ENCODE measurements at regions not wholly inside any gene's neighbourhood (a gene's known extent, or its start where the extent isn't known, plus 50 kb on each side); places are given as distances from the start of the nearest gene placed in this dataset.

- no peak for DNase-seq
Observed at GRCh38 chr11:28559492-28559891, 451.3 kb downstream of the METTL15 start.

DNA sequence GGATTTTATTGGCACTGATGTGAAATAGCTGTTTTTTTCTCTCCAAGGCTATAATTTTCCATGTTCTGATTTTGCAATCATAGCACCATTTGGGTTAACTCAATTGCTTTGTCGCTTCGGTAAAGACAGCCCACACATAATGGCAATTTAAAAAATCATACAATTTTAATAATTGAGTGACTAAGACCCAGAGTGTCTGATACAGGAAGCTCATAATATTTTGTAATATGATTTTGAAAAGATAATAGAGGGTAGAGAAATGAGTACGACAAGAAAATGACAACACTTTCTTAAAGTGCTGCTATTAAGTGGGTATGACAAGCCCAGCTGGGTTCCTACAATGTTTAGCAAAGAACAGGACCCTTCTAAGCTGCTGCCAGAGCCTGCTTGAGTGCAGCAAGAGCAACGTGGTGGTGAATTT lies 439.1 kb downstream of the METTL15 start:
- no peak for DNase-seq

GRCh38 chr11:28545536-28545935 lies 437.3 kb downstream of the METTL15 start:
- no peak for DNase-seq

DNA sequence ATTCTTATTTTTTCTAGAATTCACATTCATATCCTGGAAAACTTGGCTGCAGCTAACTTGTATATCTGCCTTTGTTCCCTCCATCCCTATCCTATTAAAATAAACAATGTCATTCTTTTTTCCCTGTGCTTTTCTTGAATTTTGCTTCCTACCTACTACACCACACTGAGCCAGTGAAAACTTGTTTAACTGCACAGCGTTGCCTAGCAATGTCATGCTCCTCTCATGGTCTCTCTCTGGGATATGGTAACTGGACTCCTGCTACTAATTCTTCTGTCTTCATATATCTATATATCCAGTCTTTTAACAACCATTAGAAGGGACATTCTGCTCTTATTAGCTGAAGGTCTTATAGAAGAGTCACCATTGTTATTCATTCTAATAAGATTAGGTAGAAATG lies 434.4 kb downstream of the METTL15 start:
- no peak for DNase-seq

GRCh38 chr11:28539239-28540030 lies 431.2 kb downstream of the METTL15 start:
- DNase-seq, result no peak

DNA sequence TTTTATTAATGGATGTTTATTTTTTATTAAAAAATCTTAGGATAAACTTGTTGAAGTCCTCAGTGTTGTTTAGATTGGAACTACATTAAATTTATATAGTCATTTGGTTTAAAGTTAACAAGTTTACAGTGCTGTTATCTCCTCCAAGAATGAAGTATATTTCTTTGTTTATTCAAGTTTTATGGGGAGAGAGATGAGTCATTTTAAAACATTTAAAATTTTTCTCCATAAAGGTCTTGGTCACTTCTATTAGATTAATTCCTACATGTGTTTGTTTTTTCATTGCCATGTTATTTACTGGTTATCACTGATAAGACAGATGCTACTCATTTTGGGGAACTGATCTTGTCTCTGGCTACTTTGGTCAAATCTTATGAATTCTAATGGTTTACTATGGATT lies 429.6 kb downstream of the METTL15 start:
- DNase-seq, result no peak

GRCh38 chr11:28536504-28537267 lies 428.5 kb downstream of the METTL15 start:
- DNase-seq, result no peak

- no peak for DNase-seq
Observed at GRCh38 chr11:28535677-28536076, 427.5 kb downstream of the METTL15 start.

DNA sequence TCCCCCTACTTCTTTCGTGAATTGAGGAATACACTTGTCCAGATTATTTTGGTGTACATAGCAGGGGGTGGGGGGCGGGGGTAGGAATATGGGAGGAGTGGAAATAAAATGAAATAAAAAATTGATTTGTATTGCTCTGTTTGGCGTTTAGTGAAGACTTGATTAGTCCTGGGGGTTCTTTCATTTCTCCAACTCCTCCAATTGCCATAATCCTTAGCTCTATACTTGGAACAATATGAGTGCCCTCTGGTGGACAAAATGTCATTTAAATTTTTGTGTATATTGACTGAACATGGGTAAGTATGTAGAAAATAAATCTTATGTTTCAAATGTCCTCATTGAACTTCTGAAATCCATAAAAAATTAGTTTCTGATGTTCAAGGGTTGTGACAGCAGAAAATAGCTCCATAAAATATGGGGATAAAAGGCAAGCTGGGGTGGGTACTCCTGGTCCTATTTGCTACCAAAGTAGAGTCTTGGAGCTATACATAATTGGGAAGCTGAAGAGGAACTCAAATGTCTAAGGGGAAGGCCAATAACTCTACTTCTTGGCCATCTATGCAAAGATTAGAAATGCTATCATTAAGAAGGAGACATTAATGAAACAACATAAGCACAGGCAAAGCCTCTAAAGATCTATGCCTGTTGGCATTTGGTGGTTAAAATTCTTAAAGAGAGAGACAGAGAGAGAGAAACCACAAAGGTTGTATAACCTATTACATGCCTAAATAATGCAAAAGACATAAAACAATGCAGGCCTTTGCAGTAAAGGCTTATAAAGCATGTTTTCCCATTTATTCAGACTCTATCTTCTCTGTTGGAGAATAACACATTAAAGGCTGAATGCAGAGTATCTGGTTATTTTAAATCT lies 421.6 kb downstream of the METTL15 start:
- peak in 1 of 2 donors; percentile 35 for DNase-seq

GRCh38 chr11:28529046-28529445 lies 420.9 kb downstream of the METTL15 start:
- no peak for DNase-seq

- no peak for DNase-seq
Observed at GRCh38 chr11:28528217-28528616, 420.0 kb downstream of the METTL15 start.

- no peak for DNase-seq
Observed at GRCh38 chr11:28526406-28526751, 418.2 kb downstream of the METTL15 start.

DNA sequence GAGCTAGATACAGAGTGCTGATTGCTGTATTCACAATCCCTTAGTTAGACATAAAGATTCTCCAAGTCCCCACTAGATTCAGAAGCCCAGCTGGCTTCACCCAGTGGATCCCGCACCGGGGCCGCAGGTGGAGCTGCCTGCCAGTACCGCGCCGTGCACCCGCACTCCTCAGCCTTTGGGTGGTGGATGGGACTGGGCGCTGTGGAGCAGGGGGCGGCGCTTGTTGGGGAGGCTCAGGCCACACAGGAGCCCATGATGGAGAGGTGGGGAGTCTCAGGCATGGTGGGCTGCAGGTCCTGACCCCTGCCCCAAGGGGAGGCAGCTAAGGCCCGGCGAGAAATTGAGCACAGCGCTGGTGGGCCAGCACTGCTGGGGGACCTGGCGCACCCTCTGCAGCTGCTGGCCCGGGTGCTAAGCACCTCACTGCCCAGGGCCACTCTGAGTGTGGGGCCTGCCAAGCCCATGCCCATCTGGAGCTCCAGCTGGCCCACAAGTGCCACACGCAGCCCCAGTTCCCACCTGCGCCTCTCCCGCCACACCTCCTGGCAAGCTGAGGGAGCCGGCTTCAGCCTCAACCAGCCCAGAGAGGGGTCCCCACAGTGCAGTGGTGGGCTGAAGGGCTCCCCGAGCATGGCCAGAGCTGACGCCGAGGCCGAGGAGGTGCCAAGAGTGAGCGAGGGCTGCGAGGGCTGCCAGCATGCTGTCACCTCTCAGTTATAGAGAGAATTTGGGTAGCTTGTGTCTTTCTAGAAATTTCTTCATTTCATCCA lies 417.6 kb downstream of the METTL15 start:
- DNase-seq, result no peak

DNA sequence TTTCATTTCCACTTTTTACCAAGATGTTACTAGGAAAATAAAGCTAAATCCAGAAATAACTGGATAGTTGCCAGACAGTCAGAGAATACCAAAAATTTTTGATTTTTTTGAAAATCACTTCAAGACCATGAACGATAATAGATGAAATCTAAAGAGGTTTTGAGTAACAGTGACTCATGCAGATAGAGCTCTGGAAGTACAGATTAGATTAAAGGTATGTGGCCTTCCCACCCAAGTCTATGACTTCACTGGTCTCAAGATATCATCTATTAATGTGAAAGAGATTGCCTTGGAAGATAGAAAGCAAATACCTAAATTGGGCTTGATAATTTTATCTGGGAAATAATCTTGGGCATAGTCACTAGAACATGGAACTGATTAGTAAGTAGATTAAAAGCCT lies 415.9 kb downstream of the METTL15 start:
- no peak for DNase-seq

- no peak for DNase-seq
Observed at GRCh38 chr11:28521075-28521474, 412.9 kb downstream of the METTL15 start.

DNA sequence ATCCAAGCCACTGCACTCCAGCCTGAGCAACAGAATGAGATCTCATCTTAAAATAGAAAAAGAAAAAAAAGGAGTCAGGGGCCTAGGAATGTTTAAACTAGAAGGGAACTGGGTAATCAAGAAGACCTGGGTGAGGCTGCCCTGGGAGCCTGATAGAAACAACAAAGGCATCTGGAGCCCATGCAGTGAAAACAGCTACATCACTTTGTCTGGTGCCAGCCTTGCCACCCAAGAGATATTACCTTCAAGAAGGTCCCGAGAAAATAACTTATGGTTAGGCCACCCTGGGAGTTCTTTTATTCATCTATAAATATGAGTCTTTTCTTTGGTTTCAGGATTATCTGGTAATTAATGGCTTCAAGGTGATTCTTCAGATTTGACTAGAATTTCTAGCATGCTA lies 412.1 kb downstream of the METTL15 start:
- DNase-seq, result no peak

DNA sequence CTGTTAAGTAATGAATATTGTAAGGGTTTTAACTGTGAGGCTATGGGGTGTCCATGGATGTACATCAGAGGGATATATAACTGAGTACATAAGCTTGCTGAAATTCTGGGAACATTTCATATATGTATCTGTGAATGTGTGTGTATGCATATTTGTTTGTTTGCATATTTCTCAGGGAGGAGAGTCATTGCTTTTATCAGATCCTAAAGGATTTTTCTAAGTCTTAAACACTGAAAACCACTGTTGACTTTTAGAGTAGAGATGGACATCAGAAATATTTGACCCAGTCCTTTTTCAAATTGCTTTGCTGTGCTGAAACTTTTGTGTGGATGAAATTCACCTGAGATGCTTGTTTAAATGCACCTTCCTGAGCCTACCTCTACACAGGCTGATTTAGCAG lies 410.6 kb downstream of the METTL15 start:
- no peak for DNase-seq

DNA sequence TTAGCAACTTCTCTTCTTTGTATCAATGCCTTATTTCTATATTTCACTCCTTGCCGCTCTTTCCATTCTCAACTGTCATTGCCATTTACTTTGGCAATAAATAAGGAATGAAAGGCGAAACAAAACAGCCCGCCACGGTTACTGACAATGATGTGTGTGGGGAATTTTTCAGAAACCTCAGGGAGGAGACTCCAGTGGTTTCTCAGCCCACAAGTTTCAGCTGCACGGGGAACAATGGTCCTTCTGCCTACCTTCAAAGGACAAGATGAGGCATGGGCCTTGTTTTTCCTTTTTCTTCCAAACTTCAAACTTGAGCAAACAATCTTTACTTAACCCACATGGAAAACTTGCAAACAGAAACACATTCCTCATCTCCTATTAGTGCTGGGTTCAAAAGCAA lies 409.4 kb downstream of the METTL15 start:
- DNase-seq, result no peak

DNA sequence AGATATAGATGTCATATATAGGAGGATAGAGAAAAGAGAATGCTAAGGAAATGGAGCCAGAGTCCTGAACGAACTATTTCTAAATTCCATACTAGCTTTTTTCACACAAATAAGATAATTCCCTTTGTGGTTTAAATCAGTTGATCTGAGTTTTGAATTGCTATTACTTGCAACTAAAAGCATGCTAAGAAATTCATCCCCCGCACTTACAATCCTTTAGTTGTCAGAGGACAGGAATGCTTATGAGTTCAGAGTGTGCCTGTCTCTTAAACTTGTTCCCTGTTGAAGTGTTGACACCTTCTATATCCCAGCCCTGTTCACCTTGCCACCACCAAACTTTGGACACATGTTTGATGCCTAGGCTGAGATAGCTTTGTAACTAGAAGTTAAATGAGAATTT lies 406.2 kb downstream of the METTL15 start:
- DNase-seq, result no peak

DNA sequence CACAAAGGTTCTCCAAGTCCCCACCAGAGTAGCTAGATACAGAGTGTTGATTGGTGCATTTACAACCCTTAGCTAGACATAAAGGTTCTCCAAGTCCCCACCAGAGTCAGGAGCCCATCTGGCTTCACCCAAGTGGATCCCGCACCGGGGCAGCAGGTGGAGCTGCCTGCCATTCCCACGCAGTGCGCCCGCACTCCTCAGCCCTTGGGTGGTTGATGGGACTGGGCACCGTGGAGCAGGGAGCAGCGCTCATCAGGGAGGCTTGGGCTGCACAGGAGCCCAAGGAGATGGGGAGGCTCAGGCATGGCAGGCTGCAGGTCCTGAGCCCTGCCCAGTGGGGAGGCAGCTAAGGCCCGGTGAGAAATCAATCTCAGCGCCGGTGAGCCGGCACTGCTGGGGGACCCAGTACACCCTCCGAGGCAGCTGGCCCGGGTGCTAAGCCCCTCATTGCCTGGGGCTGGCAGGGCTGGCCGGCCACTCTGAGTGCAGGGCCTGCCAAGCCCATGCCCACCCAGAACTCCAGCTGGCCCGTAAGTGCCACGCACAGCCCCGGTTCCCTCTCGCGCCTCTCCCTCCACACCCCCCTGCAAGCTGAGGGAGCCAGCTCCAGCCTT lies 404.1 kb downstream of the METTL15 start:
- no peak for DNase-seq

- no peak for DNase-seq
Observed at GRCh38 chr11:28505232-28505631, 397.0 kb downstream of the METTL15 start.

DNA sequence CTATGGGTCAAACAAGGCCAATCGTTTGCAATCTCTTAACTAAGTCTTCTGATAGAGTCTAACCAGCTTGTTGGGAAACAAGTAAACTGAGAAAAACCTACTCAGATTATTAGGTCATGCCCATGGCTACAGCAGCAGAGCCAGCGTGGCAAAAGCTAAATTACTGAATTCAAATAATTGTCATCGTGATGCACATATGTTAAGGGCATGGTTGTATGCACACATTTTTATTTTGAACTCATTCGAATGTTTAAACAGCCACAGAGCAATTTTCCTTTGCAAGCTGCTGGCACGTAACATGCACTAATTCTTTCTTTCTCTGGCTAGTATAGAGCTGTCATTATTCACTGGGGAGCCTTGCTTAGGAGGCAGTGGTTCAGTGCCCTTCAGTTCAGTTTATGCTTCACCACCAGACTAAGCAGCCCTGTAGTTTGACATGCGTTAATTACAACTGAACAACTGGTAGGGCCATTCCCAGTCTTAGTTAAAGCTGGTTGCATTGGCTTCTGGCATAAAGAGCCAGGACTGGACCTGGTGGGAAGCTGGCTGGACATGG lies 396.4 kb downstream of the METTL15 start:
- DNase-seq, result no peak

Measured in inflammatory macrophage treated with lipopolysaccharide for 1 hour (primary cell).